Stomach (tissue), 4 donors: ENCODE measurements at regions not wholly inside any gene's neighbourhood (a gene's known extent, or its start where the extent isn't known, plus 50 kb on each side); places are given as distances from the start of the nearest gene placed in this dataset.

ENCODE experiments used
- CTCF ChIP-seq, 7 experiments: fragments of 450-650 bp in 4 of 7; fragments of 200-600 bp in 3 of 7; sonication (generic) in 3 of 7; IDR thresholded peaks; one replicate each; pipeline ENCODE4 v1.5.1; 2016 to 2019; ENCODE audit warnings: antibody characterized with exemption in 7 of 7, control low read depth in 2 of 7, mild to moderate bottlenecking in 1 of 7
- POLR2A ChIP-seq, 4 donors: fragments of 450-650 bp; IDR thresholded peaks; one replicate each; pipeline ENCODE4 v1.6.1; 2016; ENCODE audit warnings: antibody characterized with exemption in 4 of 4, control low read depth in 2 of 4, mild to moderate bottlenecking in 1 of 4, moderate library complexity in 1 of 4

- no peak for TF ChIP-seq CTCF (IDR thresholded peaks at IDR 0.05)
- no peak for TF ChIP-seq POLR2A (IDR thresholded peaks at IDR 0.05)
These were observed 251.7 kb downstream of the HNMT start for GRCh38 chr2:138215958-138216357.
